GM23338 (cell line): ENCODE measurements at regions not wholly inside any gene's neighbourhood (a gene's known extent, or its start where the extent isn't known, plus 50 kb on each side); places are given as distances from the start of the nearest gene placed in this dataset.

Source experiments
- CREB1 ChIP-seq: fragments of 250-450 bp; sonication (Bioruptor Pico); IDR thresholded peaks from 2 replicates; pipeline ENCODE4 v1.5.0; 2020; ENCODE audit warnings: low read depth, mild to moderate bottlenecking, moderate library complexity
- EZH2 ChIP-seq: fragments of 200-600 bp; sonication (generic); IDR thresholded peaks from one replicate; pipeline ENCODE4 v1.8.0; 2017; ENCODE audit warnings: antibody characterized with exemption, mild to moderate bottlenecking, low read depth; ENCODE audit not compliant: unreplicated experiment
- EZH2phosphoT487 ChIP-seq: fragments of 200-600 bp; sonication (generic); IDR thresholded peaks from one replicate; pipeline ENCODE4 v1.8.1; 2018; ENCODE audit warnings: antibody characterized with exemption; ENCODE audit not compliant: unreplicated experiment
- POLR2AphosphoS5 ChIP-seq: IDR thresholded peaks from 2 replicates; pipeline ENCODE4 v1.6.1; 2016; ENCODE audit warnings: antibody characterized with exemption, low read depth
- REST ChIP-seq: IDR thresholded peaks from one replicate; pipeline ENCODE4 v1.6.1; 2018; ENCODE audit warnings: antibody characterized with exemption; ENCODE audit not compliant: unreplicated experiment
- ZNF331 ChIP-seq: fragments of 250-450 bp; sonication (Bioruptor Pico); IDR thresholded peaks from 2 replicates; pipeline ENCODE4 v1.5.0; 2020; ENCODE audit warnings: low read depth, mild to moderate bottlenecking, moderate library complexity
- TF ChIP-seq, protein P1 (sequence below), 2 experiments: fragments of 200-600 bp in 1 of 2; sonication (generic) in 1 of 2; conservative IDR thresholded peaks; 2 replicates each; pipeline versions ENCODE4 v1.5.1 to v1.6.1; 2016 to 2017; ENCODE audit warnings: antibody characterized with exemption in 2 of 2, low read depth in 2 of 2, mild to moderate bottlenecking in 2 of 2, moderate library complexity in 1 of 2

- TF ChIP-seq, protein P1, sequence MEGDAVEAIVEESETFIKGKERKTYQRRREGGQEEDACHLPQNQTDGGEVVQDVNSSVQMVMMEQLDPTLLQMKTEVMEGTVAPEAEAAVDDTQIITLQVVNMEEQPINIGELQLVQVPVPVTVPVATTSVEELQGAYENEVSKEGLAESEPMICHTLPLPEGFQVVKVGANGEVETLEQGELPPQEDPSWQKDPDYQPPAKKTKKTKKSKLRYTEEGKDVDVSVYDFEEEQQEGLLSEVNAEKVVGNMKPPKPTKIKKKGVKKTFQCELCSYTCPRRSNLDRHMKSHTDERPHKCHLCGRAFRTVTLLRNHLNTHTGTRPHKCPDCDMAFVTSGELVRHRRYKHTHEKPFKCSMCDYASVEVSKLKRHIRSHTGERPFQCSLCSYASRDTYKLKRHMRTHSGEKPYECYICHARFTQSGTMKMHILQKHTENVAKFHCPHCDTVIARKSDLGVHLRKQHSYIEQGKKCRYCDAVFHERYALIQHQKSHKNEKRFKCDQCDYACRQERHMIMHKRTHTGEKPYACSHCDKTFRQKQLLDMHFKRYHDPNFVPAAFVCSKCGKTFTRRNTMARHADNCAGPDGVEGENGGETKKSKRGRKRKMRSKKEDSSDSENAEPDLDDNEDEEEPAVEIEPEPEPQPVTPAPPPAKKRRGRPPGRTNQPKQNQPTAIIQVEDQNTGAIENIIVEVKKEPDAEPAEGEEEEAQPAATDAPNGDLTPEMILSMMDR (conservative IDR thresholded peaks at IDR 0.05; ENCODE audit: low read depth in 2 of 2) = no peak
- TF ChIP-seq POLR2AphosphoS5 = no peak
- TF ChIP-seq CREB1 (CRISPR knock-in tag) = no peak
- TF ChIP-seq EZH2 = no peak
- no peak for TF ChIP-seq REST
- TF ChIP-seq EZH2phosphoT487 = no peak
- TF ChIP-seq ZNF331 (CRISPR knock-in tag) = no peak
These were observed 326.6 kb upstream of the LRRC4C start for GRCh38 chr11:41786087-41786486.
